GM18505 (cell line): ENCODE measurements at regions not wholly inside any gene's neighbourhood (a gene's known extent, or its start where the extent isn't known, plus 50 kb on each side); places are given as distances from the start of the nearest gene placed in this dataset.

Experiments used
- ATAC-seq: cut with Tn5 transposase; IDR thresholded peaks from one replicate; pipeline ENCODE4 v1.9.1; 2021; ENCODE audit not compliant: unreplicated experiment
- POLR2A ChIP-seq: IDR thresholded peaks from 4 replicates; pipeline ENCODE4 v1.6.1; 2011; ENCODE audit warnings: borderline replicate concordance; ENCODE audit not compliant: insufficient read depth, insufficient read length; ENCODE audit errors: extremely low read depth

- no peak for ATAC-seq
These were observed 1202.3 kb downstream of the UQCRFS1 start for GRCh38 chr19:28010656-28011055.

GRCh38 chr19:28009696-28010095 is 1203.3 kb downstream of the UQCRFS1 start:
- no peak for ATAC-seq

More at GRCh38 chr19:28010656-28011055, 1202.3 kb downstream of the UQCRFS1 start:
- no peak for TF ChIP-seq POLR2A

GRCh38 chr19:28008695-28009094 is 1204.3 kb downstream of the UQCRFS1 start:
- ATAC-seq: no peak

More at GRCh38 chr19:28009696-28010095, 1203.3 kb downstream of the UQCRFS1 start:
- no peak for TF ChIP-seq POLR2A

GRCh38 chr19:28003543-28003942 is 1209.4 kb downstream of the UQCRFS1 start:
- TF ChIP-seq POLR2A: no peak
- ATAC-seq: no peak

More at GRCh38 chr19:28008695-28009094, 1204.3 kb downstream of the UQCRFS1 start:
- no peak for TF ChIP-seq POLR2A

- no peak for ATAC-seq
- TF ChIP-seq POLR2A: no peak
These were observed 1215.9 kb downstream of the UQCRFS1 start for GRCh38 chr19:27997069-27997468.

- ATAC-seq: no peak
- no peak for TF ChIP-seq POLR2A
These were observed 1219.1 kb downstream of the UQCRFS1 start for GRCh38 chr19:27993619-27994570.

- TF ChIP-seq POLR2A: no peak
- no peak for ATAC-seq
These were observed 1226.7 kb downstream of the UQCRFS1 start for GRCh38 chr19:27986299-27986698.

- TF ChIP-seq POLR2A: no peak
- no peak for ATAC-seq
These were observed 1237.4 kb downstream of the UQCRFS1 start for GRCh38 chr19:27975419-27976005.

GRCh38 chr19:27974082-27974513 is 1238.9 kb downstream of the UQCRFS1 start:
- TF ChIP-seq POLR2A: no peak
- no peak for ATAC-seq

- no peak for TF ChIP-seq POLR2A
- no peak for ATAC-seq
These were observed 1240.5 kb downstream of the UQCRFS1 start for GRCh38 chr19:27972291-27973040.

GRCh38 chr19:27971869-27972268 is 1241.1 kb downstream of the UQCRFS1 start:
- no peak for TF ChIP-seq POLR2A
- ATAC-seq: no peak

GRCh38 chr19:27971071-27971470 is 1241.9 kb downstream of the UQCRFS1 start:
- TF ChIP-seq POLR2A: no peak
- no peak for ATAC-seq

GRCh38 chr19:27966390-27966816 is 1246.5 kb downstream of the UQCRFS1 start:
- TF ChIP-seq POLR2A: no peak
- no peak for ATAC-seq

GRCh38 chr19:27964185-27964584 is 1248.8 kb downstream of the UQCRFS1 start:
- TF ChIP-seq POLR2A: no peak

GRCh38 chr19:27962264-27962663 is 1250.7 kb downstream of the UQCRFS1 start:
- no peak for ATAC-seq
- no peak for TF ChIP-seq POLR2A

More at GRCh38 chr19:27964185-27964584, 1248.8 kb downstream of the UQCRFS1 start:
- ATAC-seq: no peak
